NT2/D1 (cell line): ENCODE measurements at regions not wholly inside any gene's neighbourhood (a gene's known extent, or its start where the extent isn't known, plus 50 kb on each side); places are given as distances from the start of the nearest gene placed in this dataset.

Source experiments
- DNase-seq: peaks from one replicate; pipeline ENCODE4 v3.0.0-alpha.2; 2011; ENCODE audit warnings: low read depth, low spot score
- H3K27me3 ChIP-seq: 2 replicates; pipeline ENCODE4 v1.6.0; 2011; ENCODE audit warnings: mild to moderate bottlenecking; ENCODE audit not compliant: insufficient read length, insufficient read depth
- H3K36me3 ChIP-seq: 2 replicates; pipeline ENCODE4 v1.6.1; 2011; ENCODE audit warnings: mild to moderate bottlenecking, low read length, mixed read lengths; ENCODE audit not compliant: insufficient read depth, insufficient read length
- H3K4me1 ChIP-seq: 2 replicates; pipeline ENCODE4 v1.5.1; 2011; ENCODE audit not compliant: insufficient read depth, insufficient read length
- H3K4me3 ChIP-seq: 2 replicates; pipeline ENCODE4 v1.5.1; 2011; ENCODE audit warnings: low read depth; ENCODE audit not compliant: insufficient read length
- H3K9ac ChIP-seq: 2 replicates; pipeline ENCODE4 v1.6.0; 2011; ENCODE audit warnings: low read depth; ENCODE audit not compliant: insufficient read length
- H3K9me3 ChIP-seq: 2 replicates; pipeline ENCODE4 v1.5.1; 2011; ENCODE audit warnings: mild to moderate bottlenecking, low read length; ENCODE audit not compliant: insufficient read depth
- SUZ12 ChIP-seq: IDR thresholded peaks from 2 replicates; pipeline ENCODE4 v1.6.1; 2011; ENCODE audit not compliant: insufficient read length, insufficient read depth; ENCODE audit errors: extremely low read depth
- YY1 ChIP-seq: IDR thresholded peaks from 2 replicates; pipeline ENCODE4 v1.6.1; 2011; ENCODE audit not compliant: insufficient read length, insufficient read depth
- ZNF274 ChIP-seq: IDR thresholded peaks from 2 replicates; pipeline ENCODE4 v1.6.1; 2011; ENCODE audit warnings: mild to moderate bottlenecking, low read depth, low read length

GRCh38 chr13:112204346-112205327 lies 137.7 kb downstream of the SOX1 start:
- H3K27me3 ChIP-seq: peaks cover 38% of the 10 kb centered on the region
- H3K4me1 ChIP-seq: no peaks in the 10 kb centered on the region
- peak overlapping the region; percentile 25 for H3K4me3 ChIP-seq
- DNase-seq: peak; percentile 65
- H3K9ac ChIP-seq: peak overlapping the region; percentile 33
- no peak for TF ChIP-seq SUZ12
- no peak for TF ChIP-seq ZNF274
- no peak for TF ChIP-seq YY1
- no peaks in the 10 kb centered on the region for H3K9me3 ChIP-seq
- no peaks in the 10 kb centered on the region for H3K36me3 ChIP-seq

GRCh38 chr13:112205990-112206389 lies 139.0 kb downstream of the SOX1 start:
- H3K9me3 ChIP-seq: no peaks in the 10 kb centered on the region
- TF ChIP-seq ZNF274 (no peak), SUZ12 (no peak), YY1 (no peak)
- H3K27me3 ChIP-seq: peaks cover 38% of the 10 kb centered on the region
- H3K9ac ChIP-seq: no peak overlapping the region
- H3K4me1 ChIP-seq: no peaks in the 10 kb centered on the region
- no peak overlapping the region for H3K4me3 ChIP-seq
- no peak for DNase-seq
- no peaks in the 10 kb centered on the region for H3K36me3 ChIP-seq

- no peak for DNase-seq
- Histone ChIP-seq H3K4me1 (no peaks in the 10 kb centered on the region), H3K4me3 (no peak overlapping the region), H3K9ac (no peak overlapping the region), H3K9me3 (no peaks in the 10 kb centered on the region), H3K27me3 (peaks cover 38% of the 10 kb centered on the region), H3K36me3 (no peaks in the 10 kb centered on the region)
- TF ChIP-seq SUZ12 (no peak), YY1 (no peak), ZNF274 (no peak)
Measured at GRCh38 chr13:112207129-112207528, 140.2 kb downstream of the SOX1 start.

- Histone ChIP-seq H3K4me1 (no peaks in the 10 kb centered on the region), H3K9ac (no peak overlapping the region), H3K9me3 (no peaks in the 10 kb centered on the region), H3K4me3 (no peak overlapping the region), H3K36me3 (no peaks in the 10 kb centered on the region), H3K27me3 (peaks cover 36% of the 10 kb centered on the region)
- no peak for DNase-seq
- no peak for TF ChIP-seq SUZ12
- TF ChIP-seq YY1: no peak
- no peak for TF ChIP-seq ZNF274
Measured at GRCh38 chr13:112208656-112209055, 141.7 kb downstream of the SOX1 start.

GRCh38 chr13:112209266-112209665 lies 142.3 kb downstream of the SOX1 start:
- Histone ChIP-seq H3K36me3 (no peaks in the 10 kb centered on the region), H3K9ac (no peak overlapping the region), H3K4me3 (no peak overlapping the region), H3K9me3 (no peaks in the 10 kb centered on the region), H3K4me1 (no peaks in the 10 kb centered on the region), H3K27me3 (peaks cover 31% of the 10 kb centered on the region)
- no peak for TF ChIP-seq SUZ12
- DNase-seq: no peak

GRCh38 chr13:112209711-112210110 lies 142.8 kb downstream of the SOX1 start:
- Histone ChIP-seq H3K36me3 (no peaks in the 10 kb centered on the region), H3K9ac (no peak overlapping the region), H3K4me3 (no peak overlapping the region), H3K9me3 (no peaks in the 10 kb centered on the region), H3K27me3 (peaks cover 27% of the 10 kb centered on the region), H3K4me1 (no peaks in the 10 kb centered on the region)
- no peak for TF ChIP-seq SUZ12
- TF ChIP-seq ZNF274: no peak
- no peak for TF ChIP-seq YY1
- no peak for DNase-seq

GRCh38 chr13:112210371-112210770 lies 143.4 kb downstream of the SOX1 start:
- no peak for DNase-seq
- no peak overlapping the region for H3K4me3 ChIP-seq
- no peaks in the 10 kb centered on the region for H3K9me3 ChIP-seq
- TF ChIP-seq ZNF274 (no peak), SUZ12 (no peak), YY1 (no peak)
- H3K4me1 ChIP-seq: no peaks in the 10 kb centered on the region
- no peaks in the 10 kb centered on the region for H3K36me3 ChIP-seq
- H3K27me3 ChIP-seq: peaks cover 20% of the 10 kb centered on the region
- H3K9ac ChIP-seq: no peak overlapping the region
